HL-60 (cell line): ENCODE measurements at regions not wholly inside any gene's neighbourhood (a gene's known extent, or its start where the extent isn't known, plus 50 kb on each side); places are given as distances from the start of the nearest gene placed in this dataset.

Experiments used
- DNase-seq, 2 experiments: peaks; one replicate each; pipeline ENCODE4 v3.0.0-alpha.2; 2010 to 2020; ENCODE audit warnings: low read depth in 1 of 2, low spot score in 1 of 2
- H3K27ac ChIP-seq: fragments of 250-450 bp; sonication (Bioruptor Pico); replicated peaks from 2 replicates; pipeline ENCODE4 v1.5.1; 2020; ENCODE audit warnings: mild to moderate bottlenecking, moderate library complexity
- H3K27me3 ChIP-seq: fragments of 250-450 bp; sonication (Bioruptor Pico); 2 replicates; pipeline ENCODE4 v1.5.1; 2021; ENCODE audit warnings: mild to moderate bottlenecking, moderate library complexity; ENCODE audit not compliant: insufficient read depth, poor library complexity, severe bottlenecking
- H3K4me3 ChIP-seq: replicated peaks from 2 replicates; pipeline ENCODE4 v1.5.1; 2011; ENCODE audit warnings: mild to moderate bottlenecking, control low read depth, low read length; ENCODE audit not compliant: insufficient read depth
- CTCF ChIP-seq: IDR thresholded peaks from one replicate; pipeline ENCODE4 v1.5.1; 2011; ENCODE audit warnings: low read length, control low read depth, inconsistent platforms; ENCODE audit not compliant: insufficient read depth
- GABPA ChIP-seq: IDR thresholded peaks from 2 replicates; pipeline ENCODE4 v1.6.1; 2012; ENCODE audit warnings: low read depth
- POLR2AphosphoS5 ChIP-seq: IDR thresholded peaks from 2 replicates; pipeline ENCODE4 v1.6.1; 2012; ENCODE audit warnings: low read depth
- REST ChIP-seq: IDR thresholded peaks from 2 replicates; pipeline ENCODE4 v1.6.1; 2012; ENCODE audit warnings: low read depth; ENCODE audit not compliant: insufficient replicate concordance
- SPI1 ChIP-seq: IDR thresholded peaks from 2 replicates; pipeline ENCODE4 v1.6.1; 2012; ENCODE audit warnings: low read depth, mild to moderate bottlenecking, borderline replicate concordance

- TF ChIP-seq SPI1 = no peak
- no peak for TF ChIP-seq POLR2AphosphoS5
- no peak for TF ChIP-seq GABPA
- no peak for TF ChIP-seq REST
- Histone ChIP-seq H3K27ac (no peak overlapping the region), H3K27me3 (no peaks in the 10 kb centered on the region), H3K4me3 (no peak overlapping the region)
- DNase-seq = no peak
Measured at GRCh38 chr5:87640902-87641301, 228.2 kb upstream of the CCNH start.

- Histone ChIP-seq H3K27me3 (no peaks in the 10 kb centered on the region), H3K27ac (no peak overlapping the region), H3K4me3 (no peak overlapping the region)
- DNase-seq = no peak
- TF ChIP-seq REST (no peak), GABPA (no peak), CTCF (no peak), POLR2AphosphoS5 (no peak), SPI1 (no peak)
Measured at GRCh38 chr5:87627363-87627762, 214.6 kb upstream of the CCNH start.

- Histone ChIP-seq H3K27me3 (no peaks in the 10 kb centered on the region), H3K4me3 (no peak overlapping the region), H3K27ac (no peak overlapping the region)
- TF ChIP-seq POLR2AphosphoS5 = no peak
- no peak for TF ChIP-seq GABPA
- TF ChIP-seq SPI1 = no peak
- no peak for TF ChIP-seq CTCF
- no peak for DNase-seq
Measured at GRCh38 chr5:87608385-87608784, 195.7 kb upstream of the CCNH start.

GRCh38 chr5:87605663-87606062 lies 192.9 kb upstream of the CCNH start:
- DNase-seq = no peak

More at GRCh38 chr5:87605663-87606062, 192.9 kb upstream of the CCNH start:
- H3K27me3 ChIP-seq = no peaks in the 10 kb centered on the region
- H3K4me3 ChIP-seq = no peak overlapping the region
- TF ChIP-seq REST (no peak), SPI1 (no peak), CTCF (no peak), POLR2AphosphoS5 (no peak), GABPA (no peak)
- no peak overlapping the region for H3K27ac ChIP-seq
